Liver (tissue), 8 donors: ENCODE measurements at regions not wholly inside any gene's neighbourhood (a gene's known extent, or its start where the extent isn't known, plus 50 kb on each side); places are given as distances from the start of the nearest gene placed in this dataset.

Experiments
- DNase-seq: peaks from one replicate; pipeline ENCODE4 v3.0.0-alpha.2; 2017; ENCODE audit warnings: low spot score
- H3K27ac ChIP-seq, 2 donors: one replicate each; pipeline ENCODE4 v1.7.0; 2013; ENCODE audit warnings: inconsistent platforms in 2 of 2, low read length in 2 of 2, control low read depth in 1 of 2, low read depth in 1 of 2, mild to moderate bottlenecking in 1 of 2
- H3K27me3 ChIP-seq, 4 donors: one replicate each; pipeline versions ENCODE4 v1.6.1 to v1.7.0; 2013; ENCODE audit warnings: low read length in 3 of 4, inconsistent platforms in 1 of 4, mild to moderate bottlenecking in 1 of 4, moderate library complexity in 1 of 4; ENCODE audit not compliant: control insufficient read depth in 4 of 4, insufficient read depth in 4 of 4
- H3K36me3 ChIP-seq, 4 donors: one replicate each; pipeline versions ENCODE4 v1.6.1 to v1.7.0; 2013; ENCODE audit warnings: low read length in 3 of 4, mild to moderate bottlenecking in 3 of 4, low read depth in 1 of 4, moderate library complexity in 1 of 4; ENCODE audit not compliant: control insufficient read depth in 4 of 4, insufficient read depth in 3 of 4
- H3K4me1 ChIP-seq, 4 donors: one replicate each; pipeline versions ENCODE4 v1.6.1 to v1.7.0; 2013; ENCODE audit warnings: low read length in 3 of 4, mild to moderate bottlenecking in 3 of 4, moderate library complexity in 1 of 4; ENCODE audit not compliant: control insufficient read depth in 4 of 4, insufficient read depth in 4 of 4
- H3K4me3 ChIP-seq, 3 donors: one replicate each; pipeline versions ENCODE4 v1.6.1 to v1.7.0; 2013; ENCODE audit warnings: low read length in 3 of 3, control low read depth in 1 of 3, low read depth in 1 of 3, mild to moderate bottlenecking in 1 of 3
- H3K9ac ChIP-seq, 2 donors: one replicate each; pipeline ENCODE4 v1.7.0; 2013; ENCODE audit warnings: low read length in 2 of 2, mild to moderate bottlenecking in 2 of 2, moderate library complexity in 2 of 2, control low read depth in 1 of 2, low read depth in 1 of 2
- H3K9me3 ChIP-seq, 4 donors: one replicate each; pipeline versions ENCODE4 v1.6.1 to v1.7.0; 2013; ENCODE audit warnings: low read length in 3 of 4; ENCODE audit not compliant: control insufficient read depth in 4 of 4
- ATF3 ChIP-seq: IDR thresholded peaks from 2 replicates; pipeline ENCODE4 v1.6.1; 2016; ENCODE audit warnings: antibody characterized with exemption
- EGR1 ChIP-seq, 2 donors: IDR thresholded peaks; 2 replicates each; pipeline ENCODE4 v1.6.1; 2016 to 2018; ENCODE audit warnings: antibody characterized with exemption in 2 of 2, low read depth in 2 of 2
- FOXA1 ChIP-seq: IDR thresholded peaks from 2 replicates; pipeline ENCODE4 v1.6.1; 2016; ENCODE audit warnings: antibody characterized with exemption
- FOXA2 ChIP-seq: IDR thresholded peaks from 2 replicates; pipeline ENCODE4 v1.6.1; 2016; ENCODE audit warnings: antibody characterized with exemption
- GABPA ChIP-seq, 2 donors: IDR thresholded peaks in 1 of 2; conservative IDR thresholded peaks in 1 of 2; 2 replicates each; pipeline ENCODE4 v1.6.1; 2016; ENCODE audit warnings: antibody characterized with exemption in 2 of 2, mild to moderate bottlenecking in 1 of 2, moderate library complexity in 1 of 2
- HNF4A ChIP-seq, 2 donors: conservative IDR thresholded peaks; 2 replicates each; pipeline ENCODE4 v1.6.1; 2016; ENCODE audit warnings: antibody characterized with exemption in 2 of 2, mild to moderate bottlenecking in 2 of 2
- HNF4G ChIP-seq: IDR thresholded peaks from 2 replicates; pipeline ENCODE4 v1.6.1; 2016; ENCODE audit warnings: antibody characterized with exemption
- NR2F2 ChIP-seq: IDR thresholded peaks from 2 replicates; pipeline ENCODE4 v1.6.1; 2016; ENCODE audit warnings: antibody characterized with exemption
- RAD21 ChIP-seq, 2 donors: IDR thresholded peaks; 2 replicates each; pipeline ENCODE4 v1.6.1; 2016; ENCODE audit warnings: antibody characterized with exemption in 2 of 2, mild to moderate bottlenecking in 2 of 2
- RXRA ChIP-seq, 2 donors: IDR thresholded peaks; 2 replicates each; pipeline ENCODE4 v1.6.1; 2017 to 2018; ENCODE audit warnings: antibody characterized with exemption in 2 of 2, mild to moderate bottlenecking in 1 of 2
- SP1 ChIP-seq: IDR thresholded peaks from 2 replicates; pipeline ENCODE4 v1.6.1; 2018; ENCODE audit warnings: antibody characterized with exemption, mild to moderate bottlenecking
- TAF1 ChIP-seq: conservative IDR thresholded peaks from 2 replicates; pipeline ENCODE4 v1.6.1; 2016; ENCODE audit warnings: antibody characterized with exemption, mild to moderate bottlenecking
- YY1 ChIP-seq: IDR thresholded peaks from 2 replicates; pipeline ENCODE4 v1.6.1; 2016; ENCODE audit warnings: antibody characterized with exemption, mild to moderate bottlenecking
- ZBTB33 ChIP-seq: IDR thresholded peaks from 2 replicates; pipeline ENCODE4 v1.6.1; 2016; ENCODE audit warnings: antibody characterized with exemption
- WGBS: extraction: QIAGEN DNeasy Blood & Tissue Kit; methylation state at CpG from one replicate; pipeline ENCODE4 v1.1.7; 2013; 5-methylcytosine and 5-hydroxymethylcytosine counted together
- TF ChIP-seq, protein P1 (sequence below): IDR thresholded peaks from 2 replicates; pipeline ENCODE4 v1.6.1; 2016; ENCODE audit warnings: antibody characterized with exemption
- TF ChIP-seq, protein P2 (sequence below): fragments of 150-350 bp; IDR thresholded peaks from 2 replicates; pipeline ENCODE4 v1.5.1; 2017; ENCODE audit warnings: improper control_type of control experiment, low read depth, low read length; ENCODE audit not compliant: missing input control
- donor health status: healthy.
- donor health status: healthy.
- donor health status: healthy.
- donor health status: healthy.
- donor health status: healthy.

- TF ChIP-seq FOXA1 = no peak
- TF ChIP-seq ZBTB33 = no peak
- no peak for TF ChIP-seq EGR1 (IDR thresholded peaks at IDR 0.05; ENCODE audit: low read depth in 2 of 2)
- H3K36me3 ChIP-seq = no peaks in the 10 kb centered on the region
- no peak for DNase-seq
- no peak overlapping the region for H3K4me3 ChIP-seq
- H3K9me3 ChIP-seq = no peaks in the 10 kb centered on the region
- no peaks in the 10 kb centered on the region for H3K4me1 ChIP-seq
- WGBS = 35% methylated on average over 1 of the region's 1 CpG
- H3K27me3 ChIP-seq = no peaks in the 10 kb centered on the region
- no peak overlapping the region for H3K27ac ChIP-seq
- H3K9ac ChIP-seq = no peak overlapping the region
Measured at GRCh38 chrX:125762954-125763353, 403.1 kb downstream of the DCAF12L2 start.

DNA sequence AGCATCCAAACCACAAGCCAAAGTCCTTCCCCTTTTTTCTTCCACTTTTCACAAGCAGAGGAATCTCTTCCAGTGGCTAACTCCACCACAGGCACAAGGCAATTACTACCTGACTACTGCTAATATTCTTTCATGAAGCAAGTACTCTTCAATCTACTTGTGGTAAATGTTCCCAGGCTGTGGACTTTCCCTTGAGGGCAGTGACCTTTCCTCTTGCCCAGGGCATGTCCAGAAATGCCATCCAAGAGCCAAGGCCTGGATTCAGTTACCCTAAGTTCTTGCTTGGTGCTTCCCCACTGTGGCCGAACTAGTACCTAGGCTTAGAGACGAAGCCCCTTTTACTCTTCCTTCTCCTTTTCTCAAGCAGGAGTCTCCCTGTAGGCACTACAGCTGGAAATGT, 400.7 kb downstream of the DCAF12L2 start:
- Histone ChIP-seq H3K4me1 (no peaks in the 10 kb centered on the region), H3K36me3 (no peaks in the 10 kb centered on the region), H3K4me3 (no peak overlapping the region), H3K9me3 (no peaks in the 10 kb centered on the region), H3K27me3 (no peaks in the 10 kb centered on the region), H3K9ac (no peak overlapping the region), H3K27ac (no peak overlapping the region)
- WGBS = 90% methylated on average over 2 of the region's 2 CpGs
- DNase-seq = no peak
- no peak for TF ChIP-seq SP1
- peak in 1 of 2 donors; percentile 23 for TF ChIP-seq HNF4A (conservative IDR thresholded peaks at IDR 0.05)
- peak in 1 of 2 donors; percentile 21 for TF ChIP-seq RXRA (IDR thresholded peaks at IDR 0.05)

GRCh38 chrX:125769628-125770027, 396.5 kb downstream of the DCAF12L2 start:
- Histone ChIP-seq H3K4me3 (no peak overlapping the region), H3K27ac (no peak overlapping the region), H3K36me3 (no peaks in the 10 kb centered on the region), H3K9ac (no peak overlapping the region), H3K27me3 (no peaks in the 10 kb centered on the region), H3K4me1 (no peaks in the 10 kb centered on the region), H3K9me3 (no peaks in the 10 kb centered on the region)
- TF ChIP-seq, protein P1, sequence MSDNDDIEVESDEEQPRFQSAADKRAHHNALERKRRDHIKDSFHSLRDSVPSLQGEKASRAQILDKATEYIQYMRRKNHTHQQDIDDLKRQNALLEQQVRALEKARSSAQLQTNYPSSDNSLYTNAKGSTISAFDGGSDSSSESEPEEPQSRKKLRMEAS = no peak
- TF ChIP-seq YY1 (no peak), HNF4G (no peak), SP1 (no peak), ATF3 (no peak), NR2F2 (no peak)
- 81% methylated on average over 2 of the region's 2 CpGs for WGBS
- no peak for DNase-seq

DNA sequence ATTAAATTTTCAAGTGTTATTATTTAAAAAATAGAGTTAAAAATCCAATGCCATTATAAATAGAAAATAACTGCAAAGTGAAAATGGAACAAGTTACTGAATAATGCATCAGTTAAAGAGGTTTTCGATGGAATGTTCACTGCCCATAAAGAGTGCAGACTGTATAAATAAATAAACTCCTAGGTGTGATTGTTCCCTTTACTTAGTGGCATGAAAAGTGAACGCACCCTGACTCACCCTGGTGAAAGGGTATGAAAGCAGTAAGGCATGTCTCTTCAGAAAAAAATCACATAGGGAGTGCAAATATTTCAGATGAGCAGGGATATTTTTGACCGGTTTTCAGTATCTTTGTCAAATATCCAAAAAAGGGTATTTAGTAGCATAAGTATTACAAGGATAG, 387.8 kb downstream of the DCAF12L2 start:
- Histone ChIP-seq H3K9ac (no peak overlapping the region), H3K27ac (no peak overlapping the region), H3K4me1 (no peaks in the 10 kb centered on the region), H3K9me3 (no peaks in the 10 kb centered on the region), H3K27me3 (no peaks in the 10 kb centered on the region), H3K36me3 (no peaks in the 10 kb centered on the region), H3K4me3 (no peak overlapping the region)
- 82% methylated on average over 3 of the region's 3 CpGs for WGBS
- TF ChIP-seq EGR1 (IDR thresholded peaks at IDR 0.05; ENCODE audit: low read depth in 2 of 2) (no peak), FOXA1 (no peak), ATF3 (no peak), HNF4A (conservative IDR thresholded peaks at IDR 0.05) (no peak), ZBTB33 (no peak), HNF4G (no peak), SP1 (no peak), FOXA2 (no peak), RAD21 (IDR thresholded peaks at IDR 0.05) (no peak), TAF1 (no peak), GABPA (IDR thresholded peaks at IDR 0.05 in 1 of 2, conservative IDR thresholded peaks at IDR 0.05 in 1 of 2) (no peak), RXRA (IDR thresholded peaks at IDR 0.05) (no peak)
- TF ChIP-seq, protein P1 = no peak
- TF ChIP-seq, protein P2, sequence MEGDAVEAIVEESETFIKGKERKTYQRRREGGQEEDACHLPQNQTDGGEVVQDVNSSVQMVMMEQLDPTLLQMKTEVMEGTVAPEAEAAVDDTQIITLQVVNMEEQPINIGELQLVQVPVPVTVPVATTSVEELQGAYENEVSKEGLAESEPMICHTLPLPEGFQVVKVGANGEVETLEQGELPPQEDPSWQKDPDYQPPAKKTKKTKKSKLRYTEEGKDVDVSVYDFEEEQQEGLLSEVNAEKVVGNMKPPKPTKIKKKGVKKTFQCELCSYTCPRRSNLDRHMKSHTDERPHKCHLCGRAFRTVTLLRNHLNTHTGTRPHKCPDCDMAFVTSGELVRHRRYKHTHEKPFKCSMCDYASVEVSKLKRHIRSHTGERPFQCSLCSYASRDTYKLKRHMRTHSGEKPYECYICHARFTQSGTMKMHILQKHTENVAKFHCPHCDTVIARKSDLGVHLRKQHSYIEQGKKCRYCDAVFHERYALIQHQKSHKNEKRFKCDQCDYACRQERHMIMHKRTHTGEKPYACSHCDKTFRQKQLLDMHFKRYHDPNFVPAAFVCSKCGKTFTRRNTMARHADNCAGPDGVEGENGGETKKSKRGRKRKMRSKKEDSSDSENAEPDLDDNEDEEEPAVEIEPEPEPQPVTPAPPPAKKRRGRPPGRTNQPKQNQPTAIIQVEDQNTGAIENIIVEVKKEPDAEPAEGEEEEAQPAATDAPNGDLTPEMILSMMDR = no peak
- DNase-seq = no peak
